HG02840 (cell line): ENCODE measurements at regions not wholly inside any gene's neighbourhood (a gene's known extent, or its start where the extent isn't known, plus 50 kb on each side); places are given as distances from the start of the nearest gene placed in this dataset.

Source experiments
- ATAC-seq: cut with Tn5 transposase; IDR thresholded peaks from one replicate; pipeline ENCODE4 v1.9.1; 2021; ENCODE audit warnings: mild to moderate bottlenecking, moderate library complexity, moderate number of reproducible peaks; ENCODE audit not compliant: unreplicated experiment, low FRiP score

DNA sequence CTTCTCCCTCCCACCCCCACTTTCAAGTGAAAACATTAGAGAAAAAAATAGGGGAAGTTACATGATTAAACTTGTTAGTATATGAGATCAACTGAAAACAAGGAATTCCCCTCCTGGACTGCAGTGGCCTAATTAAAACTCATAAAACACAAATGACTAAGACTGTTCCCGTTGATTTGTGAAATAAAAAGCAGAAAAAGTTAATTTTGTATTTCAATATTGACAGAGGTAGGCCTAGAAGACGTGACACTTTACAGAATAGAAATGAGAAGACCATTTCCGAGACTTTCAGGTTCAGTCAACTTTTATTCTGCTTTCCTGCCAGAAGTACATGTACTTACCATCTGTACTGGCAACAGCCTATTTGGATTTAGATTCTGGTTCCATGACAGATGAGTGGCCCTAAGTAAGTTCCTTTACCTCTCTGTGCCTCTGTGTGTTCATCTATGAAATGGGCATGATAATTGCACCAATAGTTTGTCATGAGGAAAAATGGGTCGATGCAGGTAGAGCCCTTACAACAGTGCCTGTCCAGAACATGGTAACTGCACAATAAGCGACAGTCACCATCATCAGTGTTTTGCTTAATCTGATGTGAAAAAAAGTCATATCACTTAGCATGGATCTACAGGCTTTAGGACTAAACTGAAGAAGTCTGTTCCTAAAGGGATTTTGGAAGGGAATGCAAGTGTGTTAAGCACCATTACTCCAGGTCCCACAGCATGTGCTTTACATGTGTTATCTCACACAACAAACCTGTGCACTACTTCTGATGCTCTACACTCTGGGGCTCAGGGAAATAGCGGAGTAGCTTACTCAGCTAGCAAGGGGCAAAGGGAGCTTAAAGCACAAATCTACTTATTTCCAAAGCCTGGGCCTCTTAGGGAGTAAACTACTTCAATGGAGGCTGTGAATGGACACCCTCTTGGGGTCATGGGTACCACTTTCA is 562.3 kb upstream of the DIPK2B start:
- ATAC-seq = no peak

DNA sequence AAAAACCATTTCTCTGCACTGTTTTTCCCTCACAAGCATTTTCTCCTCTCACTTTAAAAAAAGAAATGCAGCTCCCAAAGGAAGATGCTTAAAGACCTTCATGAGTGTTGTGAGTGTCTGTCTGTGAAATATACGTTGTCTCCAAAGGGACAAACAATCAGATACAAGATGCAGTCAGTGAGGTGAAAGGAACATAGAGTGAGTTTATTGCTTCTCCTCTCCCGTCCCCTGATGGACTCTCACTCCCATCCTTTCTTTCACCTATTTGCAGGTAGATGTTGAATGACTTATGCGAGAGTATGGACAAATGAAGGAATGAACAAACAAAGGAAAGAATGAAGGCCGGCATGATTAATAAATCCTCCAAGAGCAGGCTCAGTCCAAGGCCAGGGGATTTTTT is 561.2 kb upstream of the DIPK2B start:
- no peak for ATAC-seq

DNA sequence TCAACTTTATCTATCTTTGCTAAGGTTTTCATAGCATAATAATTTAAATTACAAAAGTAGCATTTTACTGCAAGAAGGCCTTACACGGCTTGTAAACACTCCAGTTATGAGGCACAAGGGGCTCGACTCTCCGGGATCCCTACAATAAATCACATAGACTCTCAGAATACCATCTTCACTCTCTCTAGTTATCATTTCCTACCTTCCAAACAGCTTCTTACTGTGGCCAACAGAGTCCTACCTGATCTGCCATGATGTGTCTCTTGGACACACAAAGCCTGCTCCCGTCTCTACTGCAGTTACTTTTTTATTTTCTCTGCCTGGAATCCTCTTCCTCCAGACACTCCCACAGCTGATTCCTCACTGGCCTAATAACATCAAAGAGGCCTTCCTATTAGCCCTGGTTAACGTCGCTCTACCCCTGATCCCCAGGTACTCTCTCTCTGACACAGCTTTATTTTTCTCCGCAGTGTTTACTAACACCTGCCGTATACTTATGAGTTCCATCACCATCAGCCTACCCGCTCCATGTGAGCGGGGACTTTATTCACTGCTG is 559.6 kb upstream of the DIPK2B start:
- ATAC-seq = no peak

DNA sequence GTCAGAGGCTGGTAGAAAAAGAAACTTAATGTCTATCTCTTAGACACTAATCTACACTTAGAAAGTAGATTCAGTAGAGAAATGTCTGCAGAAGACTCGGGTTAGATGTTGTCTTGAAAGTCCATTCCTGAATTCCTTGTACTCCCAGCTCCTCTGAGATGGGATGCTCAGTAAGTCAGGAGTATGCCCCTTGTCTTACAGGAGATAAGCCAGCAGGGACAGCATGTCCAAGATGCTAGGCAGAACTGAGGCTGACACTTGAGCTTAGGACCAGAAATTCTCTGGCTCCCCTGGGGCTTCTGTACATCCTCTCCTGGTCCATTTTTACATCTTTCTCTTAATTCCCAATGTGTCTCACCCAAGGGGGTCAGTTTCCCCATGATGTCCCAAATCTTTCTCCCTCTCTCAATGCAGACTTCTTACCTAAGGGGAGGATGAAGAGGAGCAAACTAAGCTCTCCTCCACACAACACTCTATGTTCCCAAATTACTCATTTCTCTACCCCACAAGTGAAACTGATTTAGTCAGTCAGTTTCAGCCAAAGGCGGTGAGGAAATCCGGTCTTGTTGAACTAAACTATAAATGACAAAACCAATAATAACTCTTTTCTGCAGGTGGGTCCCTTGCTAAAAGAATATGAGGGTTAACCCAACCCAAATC is 558.2 kb upstream of the DIPK2B start:
- peak; percentile 61 for ATAC-seq

DNA sequence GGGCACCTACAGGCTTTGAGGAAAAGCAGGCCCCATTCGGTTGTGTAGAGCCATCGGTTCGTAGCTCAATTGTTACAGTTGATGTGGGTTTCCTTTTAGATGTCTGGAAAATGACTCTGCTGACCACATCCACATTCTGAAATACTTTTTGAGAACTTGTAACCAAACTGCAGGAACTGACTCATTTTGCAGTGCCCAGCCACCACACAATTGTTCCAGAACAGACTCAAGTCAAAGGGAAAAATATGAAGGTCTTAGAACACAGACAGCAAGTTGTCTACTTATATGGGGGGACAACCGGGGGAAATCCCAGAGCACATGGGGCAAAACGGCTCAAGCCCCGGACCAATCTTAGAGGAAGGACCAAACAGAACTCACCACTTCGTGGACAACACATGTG is 557.6 kb upstream of the DIPK2B start:
- ATAC-seq = no peak

DNA sequence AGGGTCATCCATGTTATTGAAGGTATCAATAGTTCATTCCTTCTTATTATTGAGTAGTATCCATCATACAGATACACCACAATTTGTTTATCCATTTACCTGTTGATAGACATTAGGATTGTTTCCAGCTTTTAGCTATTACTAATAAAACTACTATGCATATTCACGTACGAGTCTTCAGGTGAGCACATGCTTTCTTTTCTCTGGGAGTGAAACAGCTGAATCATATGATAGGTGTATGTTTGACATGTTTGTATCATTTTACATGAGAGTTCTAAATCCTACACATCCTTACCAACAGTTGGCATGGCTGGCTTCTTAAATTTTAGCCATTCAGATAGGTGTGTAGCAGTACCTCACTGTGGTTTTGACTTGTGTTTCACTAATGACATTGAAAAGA is 556.6 kb upstream of the DIPK2B start:
- no peak for ATAC-seq

DNA sequence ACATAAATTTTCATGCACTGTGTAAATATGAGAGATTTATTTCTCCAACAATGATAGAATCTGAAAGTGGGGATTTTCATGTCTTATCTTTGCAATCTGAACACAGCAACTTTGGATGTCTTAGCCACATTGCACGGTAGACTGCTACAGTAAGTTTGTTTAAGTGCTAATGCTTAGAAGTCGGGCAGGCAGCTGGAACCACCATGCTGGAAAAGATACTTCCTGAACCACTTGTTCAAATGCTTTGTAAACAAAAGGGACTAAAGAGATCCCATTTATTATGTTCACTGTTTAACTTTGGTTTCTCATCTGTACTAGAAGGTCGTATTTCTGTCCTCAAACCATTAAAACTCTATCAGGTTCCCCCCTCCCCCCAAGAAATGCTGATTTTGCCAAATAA is 555.9 kb upstream of the DIPK2B start:
- ATAC-seq = no peak

DNA sequence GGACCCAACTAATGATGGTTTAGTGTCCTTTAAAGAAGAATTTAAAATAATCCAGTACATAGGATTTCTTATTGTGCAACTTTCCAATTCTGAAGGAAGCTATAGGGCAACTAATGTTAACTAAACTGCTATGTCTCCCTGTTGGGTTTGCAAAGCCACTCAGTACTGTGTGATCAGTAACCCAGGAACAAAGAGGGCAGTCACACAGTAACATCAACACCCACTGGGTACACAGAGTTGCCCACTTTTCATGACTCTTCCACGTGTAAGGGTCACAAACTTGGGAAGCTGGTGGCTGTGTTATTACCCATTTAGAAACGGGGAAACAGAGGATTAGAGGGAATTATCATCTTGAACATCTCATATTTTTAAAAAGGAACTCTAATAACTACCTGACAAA is 555.0 kb upstream of the DIPK2B start:
- ATAC-seq = no peak

DNA sequence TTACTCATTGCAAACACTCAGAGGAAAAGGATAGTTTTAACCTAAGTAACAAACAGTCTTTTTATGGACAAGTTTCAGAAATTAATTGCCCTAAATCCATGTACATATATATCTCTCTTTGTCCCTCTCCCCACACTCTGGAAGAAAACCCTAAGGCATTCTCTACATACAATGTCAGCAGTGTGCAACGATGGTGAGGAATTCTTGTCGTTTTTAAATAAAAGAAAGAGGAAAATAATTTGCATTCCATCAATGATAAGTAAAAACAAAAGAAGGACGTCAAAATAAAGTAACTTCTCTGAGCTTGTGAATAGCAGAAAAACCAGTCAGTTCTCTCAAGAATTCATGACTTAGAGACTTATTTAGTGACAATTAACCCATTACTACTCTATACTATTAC is 550.5 kb upstream of the DIPK2B start:
- no peak for ATAC-seq

DNA sequence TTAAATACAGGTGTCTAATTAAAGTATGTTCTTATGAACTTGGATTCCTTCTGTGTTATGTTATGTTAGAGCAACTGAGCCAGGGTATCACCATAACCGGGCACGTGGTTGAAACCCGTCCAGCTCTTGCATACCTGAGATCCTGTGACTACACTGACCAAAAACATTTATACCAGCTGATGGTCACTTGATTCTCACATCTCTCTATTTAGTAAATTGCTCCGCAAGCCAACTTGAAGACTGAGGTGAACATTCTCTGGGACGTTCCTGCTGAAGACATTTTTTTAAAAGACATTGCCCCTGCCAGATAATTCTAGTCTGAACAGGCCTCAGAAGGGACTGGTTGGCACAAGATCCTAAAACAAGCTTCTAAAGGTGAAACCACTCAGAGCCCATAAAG is 550.0 kb upstream of the DIPK2B start:
- no peak for ATAC-seq

DNA sequence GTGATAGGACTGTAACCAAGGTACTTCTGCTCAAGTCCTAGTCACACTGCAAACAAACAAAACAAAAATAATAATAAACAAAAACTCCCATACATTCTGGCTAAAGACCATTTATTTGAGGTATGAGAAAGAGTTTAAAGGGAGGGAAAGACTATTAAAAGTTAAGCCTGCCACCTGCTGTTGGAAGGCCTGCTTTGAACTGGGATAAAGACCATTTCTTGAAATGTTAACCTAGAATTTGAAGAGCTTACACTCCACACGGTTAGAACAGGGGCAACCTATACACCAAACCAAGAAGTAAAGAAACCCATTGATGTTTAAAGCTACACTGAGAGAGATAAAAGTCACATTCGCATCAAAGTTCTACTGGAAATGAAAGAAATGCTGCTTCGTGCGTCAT is 548.7 kb upstream of the DIPK2B start:
- ATAC-seq = no peak

DNA sequence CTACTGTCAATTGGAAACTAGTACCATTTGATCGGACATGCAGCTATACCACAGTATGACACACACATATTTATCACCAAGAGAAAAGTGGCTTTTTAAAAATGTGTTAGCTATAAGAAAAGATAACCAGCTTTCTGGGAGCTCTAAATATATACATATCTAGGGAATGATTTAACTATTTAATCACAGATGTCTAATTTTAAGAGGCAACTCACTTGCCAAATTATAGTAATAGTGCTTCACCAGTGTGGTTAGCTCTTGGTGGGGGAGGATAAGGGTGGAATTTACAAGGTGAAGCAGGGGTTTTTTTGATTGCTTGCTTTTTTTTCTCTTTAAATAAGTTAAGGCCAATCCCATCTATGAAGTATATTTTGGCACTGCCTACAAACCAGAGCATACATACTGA is 547.7 kb upstream of the DIPK2B start:
- ATAC-seq = no peak

DNA sequence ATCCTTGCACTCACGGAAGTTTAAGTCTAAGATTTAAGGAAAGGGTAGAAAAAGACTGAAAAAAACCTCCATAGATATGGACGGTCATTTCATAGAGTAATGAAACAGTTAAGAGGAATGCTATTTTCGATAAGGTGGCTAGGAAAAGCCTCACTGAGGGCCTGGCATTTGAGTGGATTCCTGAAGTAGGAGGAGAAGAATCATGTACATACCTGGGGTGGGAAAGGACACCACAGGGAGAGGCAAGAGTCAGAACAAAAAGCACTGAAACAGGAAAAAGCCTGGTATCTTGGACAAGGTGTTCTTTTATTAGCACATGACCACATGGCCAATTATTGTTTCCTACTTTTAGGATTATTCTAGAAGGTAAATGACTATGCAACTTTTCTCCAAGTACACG is 547.2 kb upstream of the DIPK2B start:
- ATAC-seq = no peak

DNA sequence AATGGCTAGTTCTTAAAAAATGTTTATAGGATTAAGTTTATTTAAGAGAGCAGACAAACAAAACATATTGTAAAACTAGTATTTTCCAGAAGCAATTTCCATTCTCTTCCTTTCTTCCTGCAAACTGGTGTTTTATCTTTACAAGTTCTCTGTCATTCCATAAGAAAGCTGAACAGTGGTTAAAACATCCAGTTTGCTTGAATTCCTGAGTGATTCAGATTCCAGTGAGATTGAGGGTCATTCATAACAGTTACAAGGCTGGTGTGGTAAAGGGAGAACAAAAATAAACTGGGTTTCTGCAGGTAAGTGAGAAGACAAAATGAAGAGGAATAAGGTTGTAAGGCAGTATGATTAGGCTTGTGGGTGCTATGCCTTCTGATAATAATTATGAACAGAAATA is 544.8 kb upstream of the DIPK2B start:
- ATAC-seq = no peak

DNA sequence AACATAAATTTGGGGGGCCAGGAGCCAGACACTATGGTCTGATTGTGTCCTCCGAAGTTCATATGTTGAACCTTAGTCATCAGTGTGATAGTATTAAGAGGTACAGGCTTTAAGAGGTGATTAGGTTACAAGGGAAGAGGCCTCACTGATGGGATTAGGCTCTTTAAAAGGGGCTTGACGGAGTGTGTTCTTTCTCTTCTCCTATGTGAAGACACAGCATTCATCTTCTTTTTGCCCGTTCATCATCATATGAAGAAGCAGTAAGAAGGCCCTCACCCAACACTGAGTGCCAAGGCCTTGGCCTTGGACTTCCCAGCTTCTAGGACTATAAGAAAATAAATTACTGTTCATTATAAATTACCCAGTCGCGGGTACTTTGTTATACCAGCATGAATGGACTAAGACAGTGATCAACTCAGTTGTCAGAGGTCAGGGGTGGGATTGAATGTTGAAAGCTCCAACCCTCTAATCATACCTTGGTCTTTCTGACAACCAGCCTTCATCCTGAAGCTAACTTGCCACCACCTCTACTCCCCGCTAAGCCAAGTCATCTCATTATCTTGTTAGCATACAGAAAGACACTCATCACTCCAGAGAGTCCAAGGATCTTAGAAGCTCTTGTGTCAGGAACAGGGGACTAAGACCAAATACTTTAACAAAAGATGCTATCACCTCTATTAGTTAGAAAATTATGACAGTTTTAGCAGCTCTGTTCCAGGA is 543.4 kb upstream of the DIPK2B start:
- ATAC-seq = no peak

DNA sequence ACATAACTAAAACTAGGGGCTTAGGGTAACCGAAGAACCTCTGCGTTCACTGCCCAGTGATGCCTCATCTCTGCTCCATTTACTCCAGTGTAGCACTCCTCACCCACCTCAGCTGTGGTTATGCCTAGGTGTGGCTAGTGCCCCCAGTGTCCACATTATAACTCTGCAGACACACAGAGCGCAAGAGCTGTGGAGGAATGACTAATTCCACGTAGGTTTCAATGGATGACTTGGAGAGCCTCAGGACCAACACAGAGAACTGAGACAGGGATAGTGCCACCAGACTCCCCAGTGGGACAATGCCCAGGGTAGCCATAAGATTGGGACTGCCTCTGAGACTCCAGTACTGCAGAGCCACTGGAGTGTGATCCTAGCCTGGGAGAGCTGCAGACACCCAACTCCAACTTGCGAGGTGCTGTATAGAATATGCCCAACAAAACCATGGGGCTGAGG is 542.4 kb upstream of the DIPK2B start:
- no peak for ATAC-seq

DNA sequence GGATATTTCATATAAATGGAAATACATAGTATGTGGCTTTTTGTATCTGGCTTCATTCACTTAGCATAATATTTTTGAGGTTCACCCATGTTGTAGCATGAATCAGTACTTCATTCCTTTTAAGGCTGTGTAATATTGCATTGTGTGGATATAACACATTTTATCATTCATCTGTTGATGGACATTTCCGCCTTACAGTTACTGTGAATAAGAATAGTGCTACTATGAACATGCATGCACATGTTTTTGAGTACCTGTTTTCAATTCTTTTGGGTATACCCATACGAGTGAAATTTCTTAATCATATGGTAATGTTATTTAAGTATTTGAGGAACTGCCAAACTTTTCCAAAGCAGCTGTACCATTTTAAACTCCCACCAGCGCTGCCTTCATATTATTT is 539.6 kb upstream of the DIPK2B start:
- ATAC-seq = no peak

DNA sequence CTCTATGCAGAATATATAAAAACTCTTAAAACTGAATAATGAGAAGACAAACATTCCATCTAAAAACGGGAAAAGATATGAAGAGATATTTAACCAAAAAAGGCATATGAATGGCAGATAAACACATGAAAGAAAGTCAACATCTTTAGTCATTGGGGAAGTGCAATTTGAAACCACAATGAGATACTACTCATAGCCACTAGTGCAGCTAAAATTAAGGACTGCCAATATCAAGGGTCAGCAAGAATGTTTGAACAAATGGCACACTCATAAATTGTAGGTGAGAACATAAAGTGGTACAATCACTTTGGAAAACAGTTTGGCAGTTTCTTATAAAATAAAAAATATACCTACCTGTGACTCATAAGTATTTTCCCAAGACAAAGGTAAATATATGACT is 534.9 kb upstream of the DIPK2B start:
- ATAC-seq = no peak

DNA sequence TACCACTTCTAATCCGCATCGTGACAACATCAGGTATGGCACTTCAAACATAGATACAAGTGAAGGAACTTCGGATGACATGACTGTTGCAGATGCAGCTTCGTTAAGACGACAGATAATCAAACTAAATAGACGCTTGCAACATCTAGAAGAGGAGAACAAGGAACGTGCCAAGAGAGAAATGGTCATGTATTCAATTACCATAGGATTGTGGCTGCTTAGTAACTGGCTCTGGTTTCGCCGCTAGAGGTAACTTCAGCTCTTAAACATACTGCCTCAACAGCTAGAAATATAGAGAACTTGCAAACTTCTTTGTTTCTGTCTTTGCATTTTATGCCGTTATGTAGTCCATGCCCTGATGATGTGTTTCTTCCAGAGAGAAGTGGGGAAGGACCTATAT is 530.8 kb upstream of the DIPK2B start:
- ATAC-seq = no peak

DNA sequence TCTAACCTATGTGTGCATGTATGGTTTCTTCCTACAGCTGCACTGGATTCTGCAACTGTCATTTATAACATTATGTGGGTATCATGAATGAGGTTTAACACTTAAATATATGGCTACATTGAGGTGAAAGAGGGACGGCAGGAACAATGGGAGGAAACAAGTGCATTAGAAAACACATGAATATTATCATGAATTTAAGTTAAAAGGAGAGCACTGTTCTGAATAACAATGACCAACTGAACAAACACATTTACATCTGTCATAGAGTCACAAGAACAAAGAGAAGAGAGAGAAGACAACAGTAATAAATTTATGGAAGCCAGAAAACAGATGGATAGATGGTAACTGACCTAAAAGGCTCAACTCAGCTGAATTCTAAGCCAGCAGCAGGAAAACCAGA is 527.1 kb upstream of the DIPK2B start:
- no peak for ATAC-seq

DNA sequence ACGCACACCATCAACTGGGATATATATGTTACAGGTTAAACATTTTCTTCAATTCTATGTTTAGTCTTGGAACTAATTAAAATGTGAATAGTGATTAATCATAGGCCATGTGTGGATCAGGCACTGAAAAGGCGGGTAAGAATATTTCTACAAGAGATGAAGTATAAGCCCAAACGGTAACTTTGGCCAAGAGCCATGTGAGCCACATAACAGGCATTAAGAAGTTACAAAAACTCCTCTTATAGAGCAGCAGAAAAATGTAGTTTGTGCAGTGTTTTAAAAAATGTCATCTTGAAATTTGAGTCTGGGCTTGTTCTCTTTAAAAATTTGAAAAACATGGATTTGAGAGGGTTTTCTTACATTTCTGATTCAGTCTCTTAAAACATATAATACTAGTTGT is 521.8 kb upstream of the DIPK2B start:
- ATAC-seq = no peak
